Muscle layer of duodenum (tissue), 2 donors: ENCODE measurements at regions not wholly inside any gene's neighbourhood (a gene's known extent, or its start where the extent isn't known, plus 50 kb on each side); places are given as distances from the start of the nearest gene placed in this dataset.

ENCODE experiments used
- H3K27ac ChIP-seq: one replicate; pipeline ENCODE4 v1.7.0; 2013; ENCODE audit warnings: mild to moderate bottlenecking, low read length
- H3K27me3 ChIP-seq: one replicate; pipeline ENCODE4 v1.7.0; 2013; ENCODE audit warnings: low read depth, mild to moderate bottlenecking, control low read depth, low read length
- H3K36me3 ChIP-seq, 2 donors: one replicate each; pipeline ENCODE4 v1.7.0; 2013; ENCODE audit warnings: low read length in 2 of 2, control low read depth in 1 of 2, mild to moderate bottlenecking in 1 of 2; ENCODE audit not compliant: insufficient read depth in 2 of 2, control insufficient read depth in 1 of 2
- H3K4me1 ChIP-seq, 2 donors: one replicate each; pipeline ENCODE4 v1.7.0; 2013; ENCODE audit warnings: low read length in 2 of 2, mild to moderate bottlenecking in 2 of 2, control low read depth in 1 of 2, moderate library complexity in 1 of 2; ENCODE audit not compliant: insufficient read depth in 2 of 2, control insufficient read depth in 1 of 2
- H3K4me3 ChIP-seq, 2 donors: one replicate each; pipeline ENCODE4 v1.7.0; 2013; ENCODE audit warnings: low read length in 2 of 2, low read depth in 1 of 2, mild to moderate bottlenecking in 1 of 2
- H3K9me3 ChIP-seq, 2 donors: one replicate each; pipeline ENCODE4 v1.7.0; 2013; ENCODE audit warnings: low read length in 2 of 2, control low read depth in 1 of 2, mild to moderate bottlenecking in 1 of 2; ENCODE audit not compliant: control insufficient read depth in 1 of 2
- donor health status: healthy.

DNA sequence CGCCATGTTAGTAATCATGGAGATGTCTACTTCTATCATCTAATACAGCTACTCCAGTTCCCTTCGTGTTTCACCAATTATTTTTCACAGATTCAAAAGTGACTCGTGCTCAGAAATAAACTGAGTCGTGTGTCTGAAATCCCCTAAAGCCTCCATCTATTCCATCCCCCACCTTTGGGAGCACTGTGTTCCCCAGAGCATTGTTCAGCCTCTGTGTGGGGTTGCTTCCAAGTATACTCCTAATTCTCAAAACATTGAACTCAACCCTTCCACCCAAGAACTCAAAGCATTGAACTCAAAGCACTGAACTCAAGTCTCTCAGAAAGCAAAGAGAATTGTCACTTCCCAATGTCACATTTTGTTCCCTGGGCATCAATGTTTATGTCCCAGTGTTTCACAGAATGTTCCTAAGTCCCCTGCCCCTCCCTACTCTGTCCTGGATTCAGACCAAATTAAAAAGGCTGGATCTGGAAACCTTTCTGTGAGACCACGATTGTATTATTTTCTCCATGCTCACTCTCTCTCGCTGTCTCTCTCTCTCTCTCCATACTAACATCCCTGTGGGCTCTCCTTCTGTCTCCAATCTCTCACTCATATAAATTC lies 138.5 kb upstream of the QRFPR start:
- Histone ChIP-seq H3K36me3 (no peaks in the 10 kb centered on the region), H3K27ac (no peak overlapping the region), H3K9me3 (no peaks in the 10 kb centered on the region)

DNA sequence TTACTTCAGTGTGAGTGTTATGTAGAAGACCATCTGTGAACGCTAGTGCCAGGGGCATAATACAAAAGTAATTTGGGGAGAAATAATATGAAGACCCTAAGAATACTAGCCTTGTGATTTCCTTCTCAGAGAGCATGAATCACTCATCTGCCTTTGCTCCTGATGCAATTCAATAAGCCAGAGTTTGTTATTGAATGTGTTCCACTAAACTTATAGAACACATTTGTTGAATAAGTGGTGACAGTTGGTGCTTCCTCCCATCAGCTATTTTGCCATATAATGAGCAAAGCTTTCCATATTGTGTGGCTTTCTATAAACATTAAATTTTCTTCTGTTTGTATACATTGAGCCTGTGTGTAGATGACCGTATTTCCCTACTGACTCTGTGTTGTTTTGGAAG lies 136.4 kb upstream of the QRFPR start:
- Histone ChIP-seq H3K27me3 (no peaks in the 10 kb centered on the region), H3K4me3 (no peak overlapping the region), H3K9me3 (no peaks in the 10 kb centered on the region), H3K4me1 (no peaks in the 10 kb centered on the region), H3K27ac (no peak overlapping the region), H3K36me3 (no peaks in the 10 kb centered on the region)

More for the DNA sequence above, 138.5 kb upstream of the QRFPR start:
- Histone ChIP-seq H3K27me3 (no peaks in the 10 kb centered on the region), H3K4me3 (no peak overlapping the region), H3K4me1 (no peaks in the 10 kb centered on the region)

DNA sequence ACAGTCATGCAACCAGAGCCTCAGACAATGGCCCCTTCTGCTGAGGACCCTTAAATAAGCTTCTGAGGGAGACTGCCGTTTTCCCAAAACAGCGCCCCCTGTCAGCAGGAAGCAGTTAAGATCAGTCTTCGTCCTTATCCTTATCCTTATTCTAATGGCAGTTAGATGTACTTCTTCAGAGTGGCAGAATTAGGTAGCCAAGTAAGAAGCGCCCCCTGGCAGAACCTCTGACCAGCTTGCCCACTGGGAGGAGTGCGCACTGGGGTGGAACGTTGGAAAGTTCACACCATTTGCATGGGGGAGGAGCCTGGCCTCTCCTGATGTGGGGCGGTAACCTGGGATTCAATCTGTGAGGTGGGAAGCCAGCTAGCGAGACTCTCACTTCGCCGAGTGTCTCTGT lies 133.6 kb upstream of the QRFPR start:
- H3K4me3 ChIP-seq = no peak overlapping the region
- no peaks in the 10 kb centered on the region for H3K36me3 ChIP-seq
- no peak overlapping the region for H3K27ac ChIP-seq
- no peaks in the 10 kb centered on the region for H3K4me1 ChIP-seq
- no peaks in the 10 kb centered on the region for H3K27me3 ChIP-seq
- no peaks in the 10 kb centered on the region for H3K9me3 ChIP-seq

DNA sequence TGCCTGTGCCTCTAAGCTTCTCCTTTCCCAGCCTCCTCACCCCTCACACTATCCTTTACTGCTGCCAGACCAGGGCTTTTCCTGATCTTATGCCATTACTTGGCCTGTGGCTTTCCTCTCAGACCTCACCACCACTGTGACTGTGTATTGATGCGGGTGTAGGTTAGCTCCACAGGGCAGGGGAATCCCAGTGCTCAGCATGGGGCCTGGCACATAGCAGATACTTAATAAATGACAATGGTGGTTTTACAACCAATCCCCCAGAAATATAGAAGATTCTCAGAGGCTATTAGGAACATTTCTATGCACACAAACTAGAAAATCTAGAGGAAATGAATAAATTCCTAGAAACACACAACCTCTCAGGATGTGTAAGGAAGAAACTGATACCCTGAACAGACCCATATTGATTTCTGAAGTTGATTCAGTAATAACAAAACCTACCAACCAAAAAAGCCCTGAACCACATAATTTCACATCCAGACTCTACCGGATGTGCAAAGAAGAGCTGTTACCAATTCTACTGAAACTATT lies 129.6 kb upstream of the QRFPR start:
- Histone ChIP-seq H3K27ac (no peak overlapping the region), H3K4me3 (no peak overlapping the region), H3K9me3 (no peaks in the 10 kb centered on the region), H3K36me3 (no peaks in the 10 kb centered on the region), H3K27me3 (no peaks in the 10 kb centered on the region), H3K4me1 (no peaks in the 10 kb centered on the region)

DNA sequence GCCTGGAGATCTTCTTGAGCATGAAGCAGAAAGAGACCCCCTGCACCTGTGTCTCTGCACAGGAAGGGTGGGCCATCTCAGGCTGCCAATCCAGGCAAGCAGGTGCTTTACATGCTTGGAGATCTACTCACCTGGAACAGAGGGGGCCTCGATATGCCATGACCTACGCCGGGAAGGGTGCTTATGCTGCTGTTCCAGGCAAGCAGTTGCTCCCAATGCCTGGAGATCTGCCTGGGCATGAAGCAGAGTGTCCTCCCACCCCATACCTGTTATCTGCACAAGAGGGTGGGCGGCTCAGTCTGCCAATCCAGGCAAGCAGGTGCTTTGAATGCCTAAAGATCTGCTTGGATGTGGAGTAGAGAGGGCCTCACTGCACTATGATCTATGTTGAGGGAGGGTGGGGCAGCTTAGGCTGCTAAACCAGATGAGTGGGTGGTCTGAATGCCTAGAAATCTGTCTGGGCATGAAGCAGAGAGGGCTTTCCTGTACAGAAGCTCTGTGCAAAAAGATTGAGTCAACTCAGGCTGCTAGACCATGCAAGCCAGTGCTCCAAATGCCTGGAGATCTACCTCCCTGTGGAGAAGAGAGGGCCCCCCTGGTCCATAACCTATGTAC lies 104.5 kb upstream of the QRFPR start:
- no peaks in the 10 kb centered on the region for H3K4me1 ChIP-seq
- H3K36me3 ChIP-seq = no peaks in the 10 kb centered on the region
- H3K4me3 ChIP-seq = no peak overlapping the region
- H3K27ac ChIP-seq = no peak overlapping the region
- no peaks in the 10 kb centered on the region for H3K27me3 ChIP-seq
- no peaks in the 10 kb centered on the region for H3K9me3 ChIP-seq

DNA sequence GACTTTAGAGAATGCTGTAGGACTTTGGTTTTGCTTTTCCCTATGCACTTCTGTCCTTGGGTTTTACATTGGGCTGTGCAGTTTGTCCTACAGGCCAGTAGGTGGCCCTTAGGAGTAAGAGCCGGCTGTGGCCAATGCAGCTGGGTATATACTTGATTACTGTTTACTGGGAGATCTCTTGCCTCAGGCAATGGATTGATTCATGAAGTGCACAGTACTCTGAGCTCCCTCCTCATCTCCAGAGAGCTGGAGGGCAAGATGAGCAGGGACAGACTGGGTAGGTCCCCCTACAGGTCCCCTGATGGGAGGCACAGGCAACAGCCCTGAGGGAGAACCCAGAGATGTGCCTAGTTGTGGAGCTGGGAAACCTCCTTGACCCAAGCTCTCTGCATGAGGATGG lies 103.8 kb upstream of the QRFPR start:
- Histone ChIP-seq H3K36me3 (no peaks in the 10 kb centered on the region), H3K27ac (no peak overlapping the region), H3K4me3 (no peak overlapping the region)

DNA sequence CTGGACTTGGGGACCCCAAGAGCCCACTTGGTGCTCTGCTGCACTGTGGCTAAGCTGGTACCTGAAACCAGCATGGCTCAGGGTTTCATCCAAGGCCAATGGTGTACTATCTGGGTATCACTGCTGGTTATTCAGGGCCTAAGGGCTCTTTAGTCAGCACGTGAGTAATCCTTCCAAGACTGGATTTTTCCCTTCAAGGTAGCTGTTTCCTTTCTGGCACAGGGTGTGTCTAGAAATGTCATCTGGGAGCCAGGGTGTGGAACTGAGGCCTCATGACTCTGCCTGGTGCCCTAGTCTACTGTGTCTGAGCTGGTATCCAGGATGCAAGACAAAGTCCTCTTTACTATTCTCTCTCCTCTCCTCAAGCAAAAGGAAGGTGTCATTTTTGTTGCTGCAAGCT lies 99.0 kb upstream of the QRFPR start:
- Histone ChIP-seq H3K9me3 (no peaks in the 10 kb centered on the region), H3K36me3 (no peaks in the 10 kb centered on the region), H3K27ac (no peak overlapping the region), H3K27me3 (no peaks in the 10 kb centered on the region), H3K4me3 (no peak overlapping the region), H3K4me1 (no peaks in the 10 kb centered on the region)

More for the DNA sequence above, 103.8 kb upstream of the QRFPR start:
- Histone ChIP-seq H3K9me3 (no peaks in the 10 kb centered on the region), H3K27me3 (no peaks in the 10 kb centered on the region), H3K4me1 (no peaks in the 10 kb centered on the region)

DNA sequence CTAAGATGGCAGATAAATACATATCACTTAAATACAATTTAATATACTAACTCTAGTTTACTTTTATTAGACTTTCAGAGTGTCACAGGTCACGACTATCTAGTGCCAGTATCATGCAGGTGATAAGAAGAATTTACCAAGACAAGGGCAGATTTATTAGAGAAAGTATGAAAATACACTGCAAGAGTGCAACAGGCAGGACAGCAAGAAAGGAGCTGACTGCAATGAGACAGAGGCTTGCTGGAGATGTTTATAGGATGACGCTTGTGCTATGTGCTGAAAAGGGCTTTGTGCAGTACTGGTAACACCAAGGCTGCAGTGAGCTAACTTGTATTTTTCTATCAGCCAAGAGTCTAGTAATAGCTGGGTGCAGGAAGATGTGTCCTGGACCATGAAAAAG lies 96.7 kb upstream of the QRFPR start:
- no peaks in the 10 kb centered on the region for H3K27me3 ChIP-seq
- no peak overlapping the region for H3K4me3 ChIP-seq
- no peaks in the 10 kb centered on the region for H3K36me3 ChIP-seq
- no peak overlapping the region for H3K27ac ChIP-seq
- no peaks in the 10 kb centered on the region for H3K9me3 ChIP-seq
- H3K4me1 ChIP-seq = no peaks in the 10 kb centered on the region

DNA sequence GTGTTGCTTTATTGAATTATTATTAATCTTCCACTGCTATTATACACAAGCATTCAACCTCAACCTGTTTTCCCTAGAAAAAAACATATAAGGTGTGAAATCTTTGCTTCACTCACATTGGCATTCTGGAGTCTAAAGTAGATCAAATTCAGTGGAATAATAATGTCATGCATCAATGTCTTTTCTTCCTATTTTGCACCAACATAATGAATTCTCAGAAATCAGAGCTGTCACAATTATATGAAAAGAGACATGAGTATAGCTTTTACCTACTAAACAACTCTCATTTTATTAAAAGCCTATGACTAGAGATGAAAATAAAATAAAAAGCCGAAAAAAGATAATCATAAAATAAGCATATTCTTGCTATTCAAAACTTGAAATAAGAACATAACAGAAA lies 96.3 kb upstream of the QRFPR start:
- Histone ChIP-seq H3K27me3 (no peaks in the 10 kb centered on the region), H3K4me1 (no peaks in the 10 kb centered on the region), H3K9me3 (no peaks in the 10 kb centered on the region), H3K4me3 (no peak overlapping the region), H3K36me3 (no peaks in the 10 kb centered on the region), H3K27ac (no peak overlapping the region)

DNA sequence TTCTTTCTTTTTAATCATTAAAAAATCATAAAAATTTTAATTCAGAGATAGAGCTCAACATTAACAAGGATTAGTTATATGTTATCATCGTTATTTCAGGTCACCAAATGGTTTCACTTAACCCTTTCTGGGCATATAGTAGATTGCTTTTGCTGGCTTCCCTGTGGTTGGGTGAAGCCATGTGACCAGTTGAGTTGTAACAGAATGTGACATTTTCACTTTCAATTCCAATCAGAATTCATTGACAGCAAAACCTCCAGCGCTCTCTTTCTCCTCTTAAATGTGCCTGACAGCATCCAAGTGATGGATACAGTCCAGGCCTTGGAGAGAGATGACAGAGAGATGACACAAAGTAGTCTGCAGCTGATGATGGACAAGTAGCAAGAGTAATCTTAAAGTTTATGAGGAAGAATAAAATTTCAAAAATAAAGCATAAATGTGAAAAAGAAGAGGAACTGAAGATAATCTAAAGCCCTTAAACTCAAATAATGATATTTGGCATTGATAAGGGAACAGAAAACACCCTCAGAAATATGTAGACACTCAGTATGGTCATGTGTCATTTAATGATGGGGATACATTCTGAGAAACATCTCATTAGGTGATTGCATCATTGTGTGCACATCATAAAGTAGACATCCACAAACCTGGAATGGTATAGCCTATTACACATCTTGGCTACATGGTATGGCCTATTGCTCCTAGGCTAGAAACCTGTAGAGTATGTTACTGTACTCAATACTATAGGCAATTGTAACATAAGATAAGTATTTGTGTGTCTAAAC lies 92.3 kb upstream of the QRFPR start:
- Histone ChIP-seq H3K27ac (no peak overlapping the region), H3K4me1 (no peaks in the 10 kb centered on the region), H3K36me3 (no peaks in the 10 kb centered on the region), H3K27me3 (no peaks in the 10 kb centered on the region), H3K9me3 (no peaks in the 10 kb centered on the region), H3K4me3 (no peak overlapping the region)

DNA sequence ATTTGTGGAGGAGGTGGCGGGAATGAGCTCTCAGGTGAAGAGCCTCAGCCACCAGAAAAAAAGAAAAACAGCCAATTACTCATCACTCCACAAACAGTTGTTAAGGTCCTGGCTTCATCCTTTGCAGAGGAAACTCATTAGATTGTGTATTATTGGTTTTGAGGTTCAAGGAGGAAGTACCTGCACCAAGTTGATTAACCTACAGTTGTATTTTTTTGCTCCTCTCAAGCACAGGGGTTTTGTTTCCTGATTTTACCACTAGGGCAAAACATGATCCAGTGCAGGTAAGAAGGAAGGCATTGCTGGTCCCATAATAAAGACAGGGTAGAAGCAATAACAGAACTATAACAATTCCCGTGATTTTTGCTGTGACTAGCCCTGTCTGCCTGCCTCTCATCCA lies 84.0 kb upstream of the QRFPR start:
- Histone ChIP-seq H3K9me3 (no peaks in the 10 kb centered on the region), H3K4me1 (no peaks in the 10 kb centered on the region), H3K36me3 (no peaks in the 10 kb centered on the region), H3K27me3 (no peaks in the 10 kb centered on the region), H3K4me3 (no peak overlapping the region), H3K27ac (no peak overlapping the region)
